ENCODE measurements at regions not wholly inside any gene's neighbourhood (a gene's known extent, or its start where the extent isn't known, plus 50 kb on each side); places are given as distances from the start of the nearest gene placed in this dataset.

DNA sequence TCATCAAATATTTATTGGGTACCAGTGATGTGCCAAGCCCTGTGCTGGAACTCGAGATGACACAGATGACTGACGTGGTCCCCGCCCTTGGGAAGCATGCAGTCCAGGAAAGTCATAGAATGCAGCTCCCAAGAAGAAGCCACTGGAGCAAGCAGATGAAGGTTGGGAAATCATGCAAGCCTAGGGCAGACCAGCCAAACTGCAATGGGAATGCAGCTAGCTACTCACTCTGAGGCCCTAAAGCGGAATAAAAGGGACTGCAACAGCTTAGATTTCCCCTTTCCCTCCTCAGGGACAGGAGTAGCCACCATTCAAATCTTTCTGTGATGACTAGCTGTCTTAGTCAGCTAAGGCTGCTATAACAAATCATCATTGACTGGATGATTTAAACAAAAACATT lies 152.2 kb downstream of the MAFB start:
- no peak for DNase-seq

- no peak for DNase-seq
Observed at GRCh38 chr20:40535816-40536215, 153.2 kb downstream of the MAFB start.

GRCh38 chr20:40532103-40532502 lies 156.9 kb downstream of the MAFB start:
- DNase-seq: peak; percentile 65

GRCh38 chr20:40525351-40525750 lies 163.7 kb downstream of the MAFB start:
- no peak for DNase-seq

DNA sequence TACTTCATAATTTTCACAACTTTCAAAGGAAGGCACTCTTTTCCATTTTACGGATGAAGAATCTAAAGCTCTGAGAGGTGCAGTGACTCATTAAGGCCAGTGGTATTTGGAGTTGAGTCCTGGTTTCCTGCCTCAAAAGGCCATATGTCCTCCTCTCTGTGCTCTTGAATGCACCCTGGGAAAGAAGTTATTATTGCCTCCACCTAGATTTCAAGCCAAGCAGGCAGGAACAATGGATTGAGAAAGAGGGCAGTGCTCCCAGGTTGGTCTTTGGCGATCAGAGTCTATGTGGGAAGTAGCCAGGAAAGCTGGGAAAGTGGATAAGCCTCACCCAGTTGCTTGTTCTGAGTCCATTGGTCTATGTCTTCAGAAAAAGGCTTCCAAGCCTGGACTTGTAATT lies 165.0 kb downstream of the MAFB start:
- no peak for DNase-seq

DNA sequence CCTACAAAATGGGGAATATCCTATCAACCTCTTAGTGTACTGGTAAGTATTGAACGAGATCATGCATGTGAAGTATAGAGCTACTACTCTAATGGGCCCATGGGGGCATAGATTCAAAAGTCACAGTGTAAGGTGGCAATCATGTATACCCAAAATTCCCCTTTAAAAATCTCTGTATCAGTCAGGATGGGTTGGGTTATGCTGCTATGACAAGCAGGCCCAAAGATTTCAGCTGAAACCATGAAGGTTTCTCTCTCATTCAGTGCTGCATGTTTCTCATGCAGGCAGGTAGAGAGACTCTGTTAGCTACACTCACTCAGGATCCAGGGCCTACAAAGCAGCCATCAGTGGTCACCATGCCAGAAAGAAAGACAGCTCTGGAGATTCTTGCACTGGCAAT lies 166.6 kb downstream of the MAFB start:
- DNase-seq: no peak

- no peak for DNase-seq
Observed at GRCh38 chr20:40521962-40522361, 167.1 kb downstream of the MAFB start.

- no peak for DNase-seq
Observed at GRCh38 chr20:40519918-40520317, 169.1 kb downstream of the MAFB start.

- no peak for DNase-seq
Observed at GRCh38 chr20:40512994-40513393, 176.0 kb downstream of the MAFB start.

GRCh38 chr20:40512591-40512990 lies 176.4 kb downstream of the MAFB start:
- no peak for DNase-seq

DNA sequence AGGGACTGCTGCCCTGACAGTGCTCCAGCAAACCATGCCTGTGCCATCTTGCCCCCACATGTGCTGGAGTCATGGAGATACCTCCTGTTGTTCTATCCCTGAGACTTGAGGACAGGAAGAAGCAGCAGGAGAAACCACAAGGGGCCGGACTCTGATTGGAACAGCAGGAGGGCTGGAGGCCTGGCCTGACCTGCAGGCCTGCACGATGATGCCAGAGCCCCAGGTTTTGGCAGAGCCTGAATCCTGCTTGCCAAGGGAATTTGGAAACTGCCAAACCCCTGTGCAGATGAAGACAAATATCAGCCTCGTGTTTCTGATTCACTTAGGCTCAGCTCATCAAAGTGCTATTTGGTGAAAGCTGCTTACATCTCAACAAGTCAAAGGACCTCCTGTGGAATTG lies 177.6 kb downstream of the MAFB start:
- no peak for DNase-seq

DNA sequence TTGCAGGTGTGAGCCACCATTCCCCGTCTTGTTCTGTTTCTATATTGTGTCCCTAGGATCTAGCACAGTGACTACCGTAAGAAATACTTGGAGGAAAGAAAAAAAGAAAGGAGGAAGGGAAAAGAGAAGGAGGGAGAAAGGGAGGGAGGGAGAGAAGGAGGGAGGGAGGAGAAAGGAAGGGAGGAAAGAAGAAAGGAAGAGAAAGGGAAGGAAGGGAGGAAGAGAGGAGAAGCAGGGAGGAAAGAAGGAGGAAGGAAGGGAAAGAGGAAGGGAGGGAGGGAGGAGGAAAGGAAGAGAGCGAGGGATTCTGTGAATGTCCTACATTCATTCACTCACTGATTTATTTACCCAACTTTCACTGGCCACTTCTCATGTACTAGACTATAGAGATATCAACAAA lies 178.4 kb downstream of the MAFB start:
- DNase-seq: no peak

DNA sequence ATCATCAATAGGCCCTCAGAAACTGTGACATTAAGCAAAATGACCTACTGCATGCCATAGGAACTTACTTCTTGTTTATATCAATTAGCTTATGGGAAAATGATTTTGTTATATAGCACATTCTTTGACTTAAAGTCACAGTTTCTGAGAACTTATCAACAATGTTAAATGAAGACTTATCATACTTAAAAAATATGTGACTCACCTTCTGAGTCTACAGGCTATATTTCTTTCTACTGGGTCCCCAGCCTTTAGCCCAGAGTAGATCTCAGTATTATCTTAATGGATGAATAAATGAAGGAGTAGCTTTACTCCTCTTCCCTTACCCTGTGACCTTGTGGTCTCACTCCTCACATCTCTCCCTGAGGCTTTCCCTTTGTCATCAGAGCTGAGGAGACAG lies 180.2 kb downstream of the MAFB start:
- DNase-seq: no peak

GRCh38 chr20:40506537-40506939 lies 182.5 kb downstream of the MAFB start:
- no peak for DNase-seq

DNA sequence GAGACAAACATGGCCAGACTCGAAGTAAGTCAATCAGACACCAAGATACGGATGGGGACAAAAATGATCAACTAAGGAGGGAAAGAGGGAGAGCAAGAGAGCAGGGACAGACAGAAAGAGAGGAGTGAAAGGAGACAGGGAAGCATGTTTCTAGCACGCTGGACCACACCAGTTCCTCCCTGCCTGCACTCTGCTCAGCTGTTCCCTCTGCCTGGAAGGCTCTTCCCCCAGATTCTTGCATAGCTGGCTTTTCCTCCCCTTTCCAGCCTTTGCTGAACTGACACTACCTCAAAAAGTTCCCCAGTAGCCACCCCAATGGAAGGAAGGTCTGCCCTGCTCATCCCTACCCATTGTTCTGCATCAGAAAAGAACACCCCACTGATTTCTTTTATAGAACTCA lies 185.9 kb downstream of the MAFB start:
- DNase-seq: no peak

GRCh38 chr20:40502576-40502975 lies 186.5 kb downstream of the MAFB start:
- DNase-seq: no peak

- no peak for DNase-seq
Observed at GRCh38 chr20:40499391-40499790, 189.6 kb downstream of the MAFB start.

DNA sequence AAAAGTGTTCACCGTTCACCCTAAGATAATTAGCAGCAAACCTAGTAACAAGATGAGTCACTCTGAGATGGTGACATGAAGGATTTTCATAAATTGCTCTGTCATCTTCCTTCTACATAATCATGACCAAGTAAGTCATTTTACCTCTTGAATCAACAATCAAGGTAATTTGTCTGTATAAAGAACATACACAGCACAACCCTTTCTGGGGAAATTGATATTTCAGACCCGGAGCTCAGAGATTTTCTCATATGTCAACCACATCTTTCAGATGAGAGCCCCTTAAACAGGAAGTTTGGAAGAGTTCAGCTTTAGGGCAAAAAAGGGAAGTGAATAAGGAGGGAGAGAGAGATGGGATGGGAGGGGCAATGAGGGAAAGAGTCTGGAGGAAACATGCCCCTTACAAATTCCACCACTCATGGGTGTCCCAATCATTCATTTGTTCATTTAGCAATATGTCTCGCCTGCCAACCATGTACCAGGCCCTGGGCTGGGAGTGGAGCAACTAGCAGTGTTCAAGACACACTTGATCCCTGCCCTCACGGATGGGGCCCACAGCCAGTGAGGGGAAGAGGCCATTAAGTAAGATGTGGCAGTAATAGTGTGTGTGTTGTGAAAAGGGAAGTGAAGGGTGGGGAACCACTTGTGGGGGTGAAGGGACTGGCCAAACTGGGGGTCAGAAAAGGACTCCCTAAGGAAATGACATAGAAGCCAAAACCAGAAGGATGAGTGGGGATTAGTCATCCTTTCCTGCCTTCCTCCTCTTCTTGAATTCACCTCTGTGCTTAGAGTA lies 190.9 kb downstream of the MAFB start:
- DNase-seq: no peak

GRCh38 chr20:40495956-40496355 lies 193.1 kb downstream of the MAFB start:
- no peak for DNase-seq

DNA sequence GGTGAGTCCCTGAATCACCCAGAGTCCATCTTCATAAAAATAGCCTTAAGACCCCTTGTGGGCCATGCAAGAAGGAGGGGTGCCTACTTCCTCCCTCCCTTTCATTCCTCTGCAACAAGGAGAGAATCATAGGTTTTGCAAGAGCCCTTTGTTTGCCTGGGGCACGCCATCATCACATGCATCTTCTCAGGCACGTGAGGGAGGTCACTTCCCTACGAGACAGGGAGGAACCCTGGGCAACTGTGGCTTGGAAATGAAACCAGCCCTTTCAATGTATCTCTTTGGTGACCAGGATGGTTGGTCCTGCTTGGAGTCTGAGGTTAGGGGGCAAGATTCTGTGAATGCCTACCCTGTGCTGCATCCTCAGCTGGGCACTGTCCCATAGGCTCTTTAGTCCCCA lies 194.8 kb downstream of the MAFB start:
- no peak for DNase-seq

GRCh38 chr20:40493549-40493948 lies 195.5 kb downstream of the MAFB start:
- DNase-seq: no peak

DNA sequence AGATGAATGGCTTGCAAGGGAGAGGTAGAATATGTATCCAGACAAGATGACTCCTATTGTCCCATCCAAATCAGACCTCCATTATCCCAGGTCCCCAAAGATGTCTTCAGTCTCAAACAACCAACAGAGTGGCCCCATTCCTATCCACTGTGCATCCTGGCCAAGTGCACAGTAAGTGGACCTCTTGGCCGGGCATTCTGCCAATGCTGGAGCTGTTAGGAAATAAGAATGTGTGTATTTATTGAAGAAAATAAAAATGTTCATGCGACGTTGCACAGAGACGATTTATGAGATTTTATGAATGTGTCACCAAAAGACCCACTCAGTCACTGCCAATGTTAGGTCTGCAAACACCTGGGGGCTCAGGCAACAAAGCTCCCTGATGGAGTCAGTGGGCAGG lies 196.0 kb downstream of the MAFB start:
- DNase-seq: no peak

DNA sequence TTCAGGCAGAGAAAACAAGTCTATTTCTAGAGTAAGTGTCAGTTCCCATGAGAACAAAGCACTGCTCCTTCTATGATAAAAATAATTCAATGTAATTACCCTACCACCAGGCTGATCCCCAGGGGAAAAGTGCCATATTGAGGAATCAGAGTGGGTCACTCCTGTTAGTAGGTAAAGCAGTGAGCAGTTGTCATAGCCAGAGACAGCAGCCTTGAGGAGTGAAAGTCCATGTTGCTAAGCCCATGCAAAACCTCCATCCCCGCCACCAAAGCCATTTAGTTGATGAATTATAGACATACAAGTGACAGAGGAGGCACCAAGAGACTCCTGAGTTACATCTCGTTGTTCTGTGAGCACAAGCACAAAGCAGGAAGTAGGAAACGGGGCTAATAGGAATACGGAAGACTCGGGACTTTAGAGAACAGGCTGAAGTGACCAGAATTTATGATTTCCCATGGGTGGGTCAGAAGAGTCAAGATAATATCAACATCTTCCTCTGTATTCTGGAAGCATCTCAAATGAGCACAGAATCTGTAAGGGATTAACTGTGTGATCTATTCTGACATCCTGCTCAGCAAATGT lies 197.9 kb downstream of the MAFB start:
- no peak for DNase-seq

- no peak for DNase-seq
Observed at GRCh38 chr20:40489886-40490285, 199.2 kb downstream of the MAFB start.

DNA sequence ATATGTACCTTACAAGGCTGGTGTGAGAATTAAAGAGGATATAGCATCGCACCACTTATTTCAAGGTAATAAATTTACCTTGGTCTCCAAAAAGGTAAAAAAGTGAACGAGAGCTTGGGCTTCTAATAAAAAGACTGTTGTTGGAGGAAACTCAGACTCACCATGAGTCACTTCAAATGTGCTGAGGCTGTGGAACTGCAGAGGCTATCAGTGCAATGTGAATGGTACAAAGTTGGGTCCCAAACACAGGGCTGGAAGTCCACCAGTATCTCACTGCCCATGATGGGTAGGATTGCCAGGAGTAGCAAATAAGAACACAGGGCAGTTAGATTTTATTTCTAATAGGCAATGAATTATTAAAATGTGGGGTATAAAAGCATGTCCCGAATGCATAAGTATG lies 200.6 kb downstream of the MAFB start:
- no peak for DNase-seq
